ENCODE measurements at regions not wholly inside any gene's neighbourhood (a gene's known extent, or its start where the extent isn't known, plus 50 kb on each side); places are given as distances from the start of the nearest gene placed in this dataset.
"Not testable (repeated sequence)": the region's sequence is repeated elsewhere in the genome, so short reads cannot be mapped to it uniquely, and the experiment has no call there.

DNA sequence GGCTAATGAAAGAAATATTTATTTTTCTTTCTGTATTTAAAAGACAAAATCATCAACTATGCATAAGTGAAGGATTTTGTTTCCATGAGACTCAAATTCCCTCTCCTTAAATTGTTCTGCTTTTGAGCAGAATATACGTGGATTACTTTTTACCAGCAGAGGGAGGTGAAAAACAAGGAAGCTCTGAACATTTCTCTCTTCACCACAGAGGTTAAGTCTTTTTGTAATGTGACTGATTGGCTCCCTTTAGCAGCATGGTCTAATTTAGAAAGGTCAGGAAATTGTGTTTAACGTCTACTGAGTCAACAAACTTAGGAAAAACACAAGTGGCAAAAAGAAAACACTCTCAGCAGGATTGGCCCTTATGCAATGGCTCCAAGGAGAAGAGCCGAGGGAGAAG, 55.1 kb upstream of the F9 start (continued):
- TF ChIP-seq, protein P1, sequence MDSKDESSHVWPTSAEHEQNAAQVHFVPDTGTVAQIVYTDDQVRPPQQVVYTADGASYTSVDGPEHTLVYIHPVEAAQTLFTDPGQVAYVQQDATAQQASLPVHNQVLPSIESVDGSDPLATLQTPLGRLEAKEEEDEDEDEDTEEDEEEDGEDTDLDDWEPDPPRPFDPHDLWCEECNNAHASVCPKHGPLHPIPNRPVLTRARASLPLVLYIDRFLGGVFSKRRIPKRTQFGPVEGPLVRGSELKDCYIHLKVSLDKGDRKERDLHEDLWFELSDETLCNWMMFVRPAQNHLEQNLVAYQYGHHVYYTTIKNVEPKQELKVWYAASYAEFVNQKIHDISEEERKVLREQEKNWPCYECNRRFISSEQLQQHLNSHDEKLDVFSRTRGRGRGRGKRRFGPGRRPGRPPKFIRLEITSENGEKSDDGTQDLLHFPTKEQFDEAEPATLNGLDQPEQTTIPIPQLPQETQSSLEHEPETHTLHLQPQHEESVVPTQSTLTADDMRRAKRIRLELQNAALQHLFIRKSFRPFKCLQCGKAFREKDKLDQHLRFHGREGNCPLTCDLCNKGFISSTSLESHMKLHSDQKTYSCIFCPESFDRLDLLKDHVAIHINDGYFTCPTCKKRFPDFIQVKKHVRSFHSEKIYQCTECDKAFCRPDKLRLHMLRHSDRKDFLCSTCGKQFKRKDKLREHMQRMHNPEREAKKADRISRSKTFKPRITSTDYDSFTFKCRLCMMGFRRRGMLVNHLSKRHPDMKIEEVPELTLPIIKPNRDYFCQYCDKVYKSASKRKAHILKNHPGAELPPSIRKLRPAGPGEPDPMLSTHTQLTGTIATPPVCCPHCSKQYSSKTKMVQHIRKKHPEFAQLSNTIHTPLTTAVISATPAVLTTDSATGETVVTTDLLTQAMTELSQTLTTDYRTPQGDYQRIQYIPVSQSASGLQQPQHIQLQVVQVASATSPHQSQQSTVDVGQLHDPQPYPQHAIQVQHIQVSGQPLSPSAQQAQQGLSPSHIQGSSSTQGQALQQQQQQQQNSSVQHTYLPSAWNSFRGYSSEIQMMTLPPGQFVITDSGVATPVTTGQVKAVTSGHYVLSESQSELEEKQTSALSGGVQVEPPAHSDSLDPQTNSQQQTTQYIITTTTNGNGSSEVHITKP (CRISPR knock-in tag; IDR thresholded peaks at IDR 0.05; ENCODE audit: low read depth): no peak
- TF ChIP-seq ZGPAT (CRISPR knock-in tag; IDR thresholded peaks at IDR 0.05) (no peak), ZNF720 (CRISPR knock-in tag; IDR thresholded peaks at IDR 0.05) (no peak)

DNA sequence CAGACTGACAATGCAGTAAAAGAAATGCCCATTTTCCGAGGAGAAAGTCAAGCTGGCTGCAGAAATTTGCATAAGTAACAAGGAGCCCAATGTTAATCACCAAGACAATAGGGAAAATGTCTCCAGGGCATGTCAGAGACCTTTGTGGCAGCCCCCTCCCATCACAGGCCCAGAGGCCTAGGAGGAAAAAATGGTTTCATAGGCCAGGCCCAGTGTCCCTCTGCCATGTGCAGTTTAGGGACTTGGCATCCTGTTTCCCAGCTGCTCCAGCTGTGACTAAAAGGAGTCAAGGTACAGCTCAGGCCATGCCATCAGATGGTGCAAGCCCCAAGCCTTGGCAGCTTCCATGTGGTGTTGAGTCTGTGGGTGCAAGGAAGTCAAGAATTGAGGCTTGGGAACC, 68.6 kb upstream of the F9 start:
- H3K27me3 ChIP-seq (ENCODE audit: control insufficient read depth in 1 of 2, insufficient read depth in 2 of 2, low read length in 2 of 2); H3K79me2 ChIP-seq (ENCODE audit: insufficient read depth, low read length); DNase-seq (ENCODE audit: low spot score); H3K4me3 ChIP-seq (replicated peaks in 1 of 3; ENCODE audit: insufficient read depth in 1 of 3, low read depth in 2 of 3, low read length in 3 of 3); H3K4me2 ChIP-seq (ENCODE audit: low read depth, low read length); H3K4me1 ChIP-seq (ENCODE audit: insufficient read depth, low read length); POLR2A ChIA-PET; in situ Hi-C loops (cut with HindIII; ENCODE audit: extremely low pct_ligation_motif_present, low pct_unique_long_range_greater_than_20kb); H3K27ac ChIP-seq (ENCODE audit: extremely low read length, insufficient read depth, low read length); BruUV-seq (replicated peaks); FAIRE-seq; CTCF ChIA-PET (ENCODE audit: low intra/inter-chr PET ratio, low total read pairs); H3K9ac ChIP-seq (ENCODE audit: insufficient read depth, low read depth, low read length); intact Hi-C loops (cut with micrococcal nuclease; ENCODE audit: unreplicated experiment); H4K20me1 ChIP-seq (ENCODE audit: insufficient read depth, low read length); ATAC-seq; H2AFZ ChIP-seq (ENCODE audit: low read length); H3K36me3 ChIP-seq (replicated peaks in 1 of 2; ENCODE audit: control insufficient read depth in 1 of 2, insufficient read depth in 2 of 2, low read length in 2 of 2): not testable (repeated sequence)
- H3K9me3 ChIP-seq (ENCODE audit: low read length): peaks cover 14% of the 10 kb centered on the region; the same call in 1 of the 2 replicates
- 0% methylated on average over 1 of the region's 1 CpG for WGBS (ENCODE audit: low lambda C conversion rate)

All from HepG2 (cell line).